ENCODE measurements at regions not wholly inside any gene's neighbourhood (a gene's known extent, or its start where the extent isn't known, plus 50 kb on each side); places are given as distances from the start of the nearest gene placed in this dataset.
"Not testable (repeated sequence)": the region's sequence is repeated elsewhere in the genome, so short reads cannot be mapped to it uniquely, and the experiment has no call there.

- DNase-seq = no peak
These were observed 139.6 kb downstream of the FOXD2 start for GRCh38 chr1:47577303-47578025.

- no peak for DNase-seq
These were observed 140.3 kb downstream of the FOXD2 start for GRCh38 chr1:47578026-47578720.

- DNase-seq = no peak
These were observed 141.0 kb downstream of the FOXD2 start for GRCh38 chr1:47578721-47579419.

- no peak for DNase-seq
These were observed 142.0 kb downstream of the FOXD2 start for GRCh38 chr1:47579809-47580208.

- no peak for DNase-seq
These were observed 142.7 kb downstream of the FOXD2 start for GRCh38 chr1:47580451-47580995.

- DNase-seq = no peak
These were observed 145.2 kb downstream of the FOXD2 start for GRCh38 chr1:47582891-47583608.

- no peak for DNase-seq
These were observed 146.4 kb downstream of the FOXD2 start for GRCh38 chr1:47584249-47584648.

- DNase-seq = no peak
These were observed 147.5 kb downstream of the FOXD2 start for GRCh38 chr1:47585141-47585902.

- DNase-seq = no peak
These were observed 150.2 kb downstream of the FOXD2 start for GRCh38 chr1:47587891-47588582.

GRCh38 chr1:47590523-47591225 is 152.8 kb downstream of the FOXD2 start:
- DNase-seq = no peak

GRCh38 chr1:47591801-47592200 is 154.0 kb downstream of the FOXD2 start:
- no peak for DNase-seq

GRCh38 chr1:47592296-47593012 is 154.6 kb downstream of the FOXD2 start:
- DNase-seq = peak; percentile 85

- DNase-seq = no peak
These were observed 155.2 kb downstream of the FOXD2 start for GRCh38 chr1:47593013-47593568.

GRCh38 chr1:47593598-47594285 is 155.9 kb downstream of the FOXD2 start:
- no peak for DNase-seq

- no peak for DNase-seq
These were observed 156.8 kb downstream of the FOXD2 start for GRCh38 chr1:47594627-47595026.

GRCh38 chr1:47596328-47596727 is 158.5 kb downstream of the FOXD2 start:
- DNase-seq = no peak

- no peak for DNase-seq
These were observed 160.5 kb downstream of the FOXD2 start for GRCh38 chr1:47598357-47598756.

- DNase-seq = no peak
These were observed 161.9 kb downstream of the FOXD2 start for GRCh38 chr1:47599777-47600176.

- DNase-seq = not testable (repeated sequence)
These were observed 164.6 kb downstream of the FOXD2 start for GRCh38 chr1:47602491-47602890.
